Esophagus muscularis mucosa (tissue), 3 donors: ENCODE measurements at regions not wholly inside any gene's neighbourhood (a gene's known extent, or its start where the extent isn't known, plus 50 kb on each side); places are given as distances from the start of the nearest gene placed in this dataset.

ENCODE experiments used
- CTCF ChIP-seq, 3 experiments: fragments of 200-600 bp in 2 of 3; fragments of 450-650 bp in 1 of 3; sonication (generic) in 2 of 3; IDR thresholded peaks; one replicate each; pipeline ENCODE4 v1.5.1; 2017 to 2019; ENCODE audit warnings: antibody characterized with exemption in 3 of 3, mild to moderate bottlenecking in 2 of 3, moderate library complexity in 1 of 3
- EP300 ChIP-seq: sonication (generic); formaldehyde crosslinking; IDR thresholded peaks from one replicate; pipeline ENCODE4 v1.6.1; 2017; ENCODE audit warnings: antibody characterized with exemption

GRCh38 chr4:38609614-38610013 is 54.4 kb upstream of the KLF3 start:
- TF ChIP-seq CTCF (IDR thresholded peaks at IDR 0.05) (no peak), EP300 (no peak)
